ENCODE measurements at regions not wholly inside any gene's neighbourhood (a gene's known extent, or its start where the extent isn't known, plus 50 kb on each side); places are given as distances from the start of the nearest gene placed in this dataset.

GRCh38 chr6:153962555-153962954, 76.5 kb upstream of the OPRM1 start:
- no peaks in the 10 kb centered on the region for H3K9me3 ChIP-seq (ENCODE audit: low read depth)
- H3K27me3 ChIP-seq = no peaks in the 10 kb centered on the region
- H3K4me1 ChIP-seq (ENCODE audit: low read depth) = no peaks in the 10 kb centered on the region
- no peak overlapping the region for H3K27ac ChIP-seq
- TF ChIP-seq CTCF (IDR thresholded peaks at IDR 0.05; ENCODE audit: low read depth, low read length) = no peak
- no peaks in the 10 kb centered on the region for H3K36me3 ChIP-seq
- DNase-seq (ENCODE audit: low read depth in 1 of 2, low spot score in 1 of 2) = no peak
- no peak overlapping the region for H3K4me3 ChIP-seq

- no peaks in the 10 kb centered on the region for H3K27me3 ChIP-seq
- no peaks in the 10 kb centered on the region for H3K36me3 ChIP-seq
- no peak overlapping the region for H3K4me3 ChIP-seq
- no peak for TF ChIP-seq CTCF (IDR thresholded peaks at IDR 0.05; ENCODE audit: low read depth, low read length)
- no peak for DNase-seq (ENCODE audit: low read depth in 1 of 2, low spot score in 1 of 2)
- no peak overlapping the region for H3K27ac ChIP-seq
- no peaks in the 10 kb centered on the region for H3K4me1 ChIP-seq (ENCODE audit: low read depth)
- H3K9me3 ChIP-seq (ENCODE audit: low read depth) = no peaks in the 10 kb centered on the region
Measured at GRCh38 chr6:153960741-153961140, 78.3 kb upstream of the OPRM1 start.

GRCh38 chr6:153960281-153960680, 78.8 kb upstream of the OPRM1 start:
- no peak overlapping the region for H3K27ac ChIP-seq
- DNase-seq (ENCODE audit: low read depth in 1 of 2, low spot score in 1 of 2) = peak in 1 of 2 donors; percentile 18
- no peaks in the 10 kb centered on the region for H3K27me3 ChIP-seq
- no peaks in the 10 kb centered on the region for H3K4me1 ChIP-seq (ENCODE audit: low read depth)
- H3K9me3 ChIP-seq (ENCODE audit: low read depth) = no peaks in the 10 kb centered on the region
- no peak for TF ChIP-seq CTCF (IDR thresholded peaks at IDR 0.05; ENCODE audit: low read depth, low read length)
- H3K4me3 ChIP-seq = no peak overlapping the region
- no peaks in the 10 kb centered on the region for H3K36me3 ChIP-seq

GRCh38 chr6:153959276-153959675, 79.8 kb upstream of the OPRM1 start:
- no peaks in the 10 kb centered on the region for H3K36me3 ChIP-seq
- no peaks in the 10 kb centered on the region for H3K4me1 ChIP-seq (ENCODE audit: low read depth)
- no peak for TF ChIP-seq CTCF (IDR thresholded peaks at IDR 0.05; ENCODE audit: low read depth, low read length)
- H3K27me3 ChIP-seq = no peaks in the 10 kb centered on the region
- DNase-seq (ENCODE audit: low read depth in 1 of 2, low spot score in 1 of 2) = peak in 1 of 2 donors; percentile 3
- H3K9me3 ChIP-seq (ENCODE audit: low read depth) = no peaks in the 10 kb centered on the region
- H3K27ac ChIP-seq = no peak overlapping the region
- no peak overlapping the region for H3K4me3 ChIP-seq

- Histone ChIP-seq H3K36me3 (no peaks in the 10 kb centered on the region), H3K9me3 (ENCODE audit: low read depth) (no peaks in the 10 kb centered on the region), H3K27me3 (no peaks in the 10 kb centered on the region), H3K4me1 (ENCODE audit: low read depth) (no peaks in the 10 kb centered on the region), H3K4me3 (no peak overlapping the region), H3K27ac (no peak overlapping the region)
- no peak for TF ChIP-seq CTCF (IDR thresholded peaks at IDR 0.05; ENCODE audit: low read depth, low read length)
- no peak for DNase-seq (ENCODE audit: low read depth in 1 of 2, low spot score in 1 of 2)
Measured at GRCh38 chr6:153958860-153959259, 80.2 kb upstream of the OPRM1 start.

- no peak overlapping the region for H3K27ac ChIP-seq
- no peaks in the 10 kb centered on the region for H3K36me3 ChIP-seq
- no peak for TF ChIP-seq CTCF (IDR thresholded peaks at IDR 0.05; ENCODE audit: low read depth, low read length)
Measured at GRCh38 chr6:153957394-153957793, 81.6 kb upstream of the OPRM1 start.

More at GRCh38 chr6:153957394-153957793, 81.6 kb upstream of the OPRM1 start:
- Histone ChIP-seq H3K4me3 (no peak overlapping the region), H3K27me3 (no peaks in the 10 kb centered on the region), H3K9me3 (ENCODE audit: low read depth) (no peaks in the 10 kb centered on the region), H3K4me1 (ENCODE audit: low read depth) (no peaks in the 10 kb centered on the region)
- no peak for DNase-seq (ENCODE audit: low read depth in 1 of 2, low spot score in 1 of 2)
